Right ventricle myocardium inferior (tissue), 1 donor: ENCODE measurements at regions not wholly inside any gene's neighbourhood (a gene's known extent, or its start where the extent isn't known, plus 50 kb on each side); places are given as distances from the start of the nearest gene placed in this dataset.

ENCODE experiments used
- ATAC-seq: fragments of 200-7000 bp; cut with Tn5 transposase; one replicate; pipeline ENCODE4 v1.9.1; 2020; ENCODE audit warnings: mild to moderate bottlenecking, moderate library complexity
- DNase-seq: peaks from one replicate; pipeline ENCODE4 v3.0.0; 2021; ENCODE audit errors: missing footprints
- intact Hi-C: fragments of 100-400 bp; cut with DNase I; formaldehyde crosslinking; loops from one replicate; pipeline ENCODE4 v1.11.0; 2022
- donor health status: DM: no; HTN: yes; CAD: no; lungs with severe emphysema.

DNA sequence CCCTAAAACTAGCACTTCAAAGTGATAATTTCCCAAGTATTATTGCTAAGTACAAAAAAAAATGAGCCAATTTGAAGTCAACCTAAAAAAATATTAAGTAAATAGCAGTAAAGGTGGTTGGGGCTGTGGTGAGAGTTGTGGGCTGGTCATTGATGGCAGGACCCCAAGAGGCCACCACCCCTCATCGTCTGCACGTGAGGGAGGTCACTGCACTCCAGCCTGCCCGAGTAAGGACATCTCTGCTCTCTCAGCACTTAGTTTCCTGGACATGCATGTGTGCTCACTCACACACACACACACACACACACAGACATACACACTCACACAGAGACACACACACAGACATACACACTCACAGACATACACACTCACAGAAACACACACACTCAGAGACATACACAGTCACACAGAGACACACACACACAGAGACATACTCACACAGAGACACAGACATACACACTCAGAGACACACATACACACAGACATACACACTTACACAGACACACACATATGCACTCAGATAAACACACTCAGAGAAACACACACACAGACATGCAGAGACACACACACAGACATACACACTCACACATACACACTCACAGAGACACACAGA lies 127.2 kb upstream of the SOX1 start:
- no peak for DNase-seq
- intact Hi-C loops, result no loop called here
- ATAC-seq, result no peak

DNA sequence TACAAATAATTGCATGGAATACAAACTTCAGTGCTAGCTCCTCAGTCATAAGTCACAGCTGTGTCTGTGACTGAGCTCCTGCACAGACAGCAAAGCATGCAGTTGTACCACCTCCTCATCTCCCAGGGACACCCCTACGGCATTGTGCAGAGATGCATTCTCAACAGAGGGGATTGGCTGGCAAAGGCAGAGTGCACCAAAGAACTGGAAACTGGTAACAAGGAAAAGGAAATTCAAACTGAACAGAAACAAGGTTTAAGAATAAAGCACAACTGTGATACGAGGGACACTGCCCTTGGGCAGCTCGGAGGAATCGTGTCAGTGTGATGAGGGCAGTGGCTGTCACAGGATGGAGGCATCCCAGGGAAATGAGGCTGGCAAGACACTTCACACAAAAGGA lies 126.1 kb upstream of the SOX1 start:
- intact Hi-C loops, result no loop called here

DNA sequence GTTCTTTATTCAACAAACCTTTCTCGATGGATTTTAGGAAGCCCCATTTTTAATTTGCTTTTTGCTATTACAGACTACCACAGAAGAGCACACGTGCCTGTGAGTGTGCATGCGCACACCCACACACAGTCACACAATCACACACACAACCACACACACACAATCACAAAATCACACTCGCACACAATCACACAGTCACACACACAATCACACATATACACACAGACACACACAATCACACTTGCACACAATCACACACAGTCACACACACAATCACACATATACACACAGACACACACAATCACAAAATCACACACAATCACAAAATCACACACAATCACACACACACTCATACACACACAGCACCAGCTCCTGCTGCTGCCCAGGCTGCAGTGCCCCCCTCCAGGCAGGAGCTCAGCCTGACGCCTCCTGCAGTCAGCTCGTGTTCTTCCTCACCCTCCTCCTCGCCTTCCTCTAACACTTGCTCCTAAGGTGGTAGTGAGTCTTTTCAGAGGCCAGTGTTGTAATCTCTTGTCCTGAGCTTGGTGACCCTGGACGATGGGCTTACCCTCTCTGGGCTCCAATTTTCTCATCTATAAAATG lies 125.0 kb upstream of the SOX1 start:
- intact Hi-C loops, result no loop called here
- ATAC-seq (no peak), DNase-seq (no peak)

More for the DNA sequence above, 126.1 kb upstream of the SOX1 start:
- ATAC-seq, result no peak
- no peak for DNase-seq

DNA sequence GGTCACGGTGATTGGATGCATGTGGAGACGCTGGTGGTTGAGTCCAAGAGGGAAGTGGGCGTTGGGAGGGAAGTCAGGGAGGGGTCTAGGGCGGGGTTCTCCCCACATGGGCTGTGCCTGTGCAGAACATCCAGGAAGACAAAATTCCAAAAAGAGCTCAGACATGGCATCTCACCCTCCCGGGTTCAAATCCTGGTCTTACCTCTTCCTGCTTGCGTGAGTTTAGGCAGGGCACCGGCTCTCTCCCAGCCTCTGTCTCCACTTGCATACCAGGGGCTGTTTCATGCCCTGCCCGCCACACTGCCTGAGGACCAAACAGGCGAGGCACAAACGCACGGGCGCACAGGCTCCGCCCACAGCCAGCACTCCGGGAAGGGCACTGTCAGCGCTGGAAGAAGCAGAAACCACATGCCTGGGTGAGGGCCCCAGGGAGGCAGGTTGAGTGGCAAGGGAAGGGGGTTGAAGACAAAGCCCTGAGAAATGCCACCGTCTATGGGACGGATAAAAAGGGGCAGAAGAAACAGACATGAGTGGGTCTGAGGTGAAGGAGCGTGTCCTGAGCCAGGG lies 123.6 kb upstream of the SOX1 start:
- ATAC-seq (no peak), DNase-seq (no peak)
- intact Hi-C loops, result no loop called here

DNA sequence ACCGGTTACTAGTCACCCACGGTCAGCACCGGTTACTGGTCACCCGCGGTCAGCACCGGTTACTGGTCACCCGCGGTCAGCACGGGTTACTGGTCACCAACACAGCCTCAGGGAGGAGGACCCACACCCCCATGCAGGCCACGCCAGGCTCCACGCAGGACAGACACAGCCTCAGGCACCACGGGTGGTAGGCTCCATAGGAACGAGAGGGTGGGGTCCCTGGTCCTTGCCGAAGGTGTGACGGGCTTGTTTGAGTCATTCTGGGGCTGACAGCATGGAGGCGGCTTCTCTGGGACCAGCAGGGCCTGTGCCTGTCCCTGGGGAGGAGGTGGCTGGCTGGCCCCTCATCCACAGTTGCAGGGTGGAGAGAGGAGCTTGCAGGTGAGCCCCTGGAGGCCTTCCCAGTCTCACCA lies 122.8 kb upstream of the SOX1 start:
- intact Hi-C loops, result no loop called here
- ATAC-seq, result no peak
- DNase-seq, result no peak

DNA sequence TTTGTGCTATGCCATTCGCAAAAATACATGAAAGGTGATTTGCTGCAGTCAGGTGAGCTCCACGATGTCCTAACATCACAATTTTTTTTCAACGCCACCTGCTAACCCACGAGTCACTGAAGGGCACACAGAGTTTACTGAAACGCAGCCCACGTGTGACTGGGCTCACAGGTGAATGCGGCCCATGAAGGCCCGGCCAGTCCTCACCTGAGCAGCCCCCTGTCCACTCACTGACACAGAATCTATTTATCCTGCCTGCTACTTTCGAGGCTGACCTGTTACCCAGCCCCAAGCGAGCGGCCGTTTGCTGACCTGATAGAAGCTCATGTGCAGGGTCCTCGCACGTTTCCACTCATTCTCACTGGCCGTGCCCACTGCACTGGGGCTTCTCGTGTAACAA lies 121.9 kb upstream of the SOX1 start:
- intact Hi-C loops, result no loop called here
- ATAC-seq (no peak), DNase-seq (no peak)

DNA sequence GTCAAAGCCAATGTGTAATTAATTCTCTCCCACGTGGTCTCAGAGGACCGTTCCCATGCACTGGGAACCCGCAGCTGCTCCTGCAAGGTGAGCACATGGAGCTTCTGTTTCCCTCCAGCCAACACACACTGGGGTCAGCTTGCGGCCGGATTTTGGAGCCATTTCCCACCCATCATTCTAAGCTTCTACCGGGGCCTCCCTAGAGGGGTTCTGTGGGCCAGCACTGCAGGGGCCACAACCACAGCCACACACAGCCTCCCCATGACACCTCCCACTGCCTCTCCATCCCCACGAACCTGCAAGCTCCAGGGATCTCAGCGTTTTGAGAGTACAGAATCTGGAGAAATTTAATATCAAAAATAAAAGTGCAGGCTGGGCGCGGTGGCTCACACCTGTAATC lies 120.7 kb upstream of the SOX1 start:
- intact Hi-C loops, result no loop called here
- no peak for ATAC-seq
- DNase-seq, result no peak

DNA sequence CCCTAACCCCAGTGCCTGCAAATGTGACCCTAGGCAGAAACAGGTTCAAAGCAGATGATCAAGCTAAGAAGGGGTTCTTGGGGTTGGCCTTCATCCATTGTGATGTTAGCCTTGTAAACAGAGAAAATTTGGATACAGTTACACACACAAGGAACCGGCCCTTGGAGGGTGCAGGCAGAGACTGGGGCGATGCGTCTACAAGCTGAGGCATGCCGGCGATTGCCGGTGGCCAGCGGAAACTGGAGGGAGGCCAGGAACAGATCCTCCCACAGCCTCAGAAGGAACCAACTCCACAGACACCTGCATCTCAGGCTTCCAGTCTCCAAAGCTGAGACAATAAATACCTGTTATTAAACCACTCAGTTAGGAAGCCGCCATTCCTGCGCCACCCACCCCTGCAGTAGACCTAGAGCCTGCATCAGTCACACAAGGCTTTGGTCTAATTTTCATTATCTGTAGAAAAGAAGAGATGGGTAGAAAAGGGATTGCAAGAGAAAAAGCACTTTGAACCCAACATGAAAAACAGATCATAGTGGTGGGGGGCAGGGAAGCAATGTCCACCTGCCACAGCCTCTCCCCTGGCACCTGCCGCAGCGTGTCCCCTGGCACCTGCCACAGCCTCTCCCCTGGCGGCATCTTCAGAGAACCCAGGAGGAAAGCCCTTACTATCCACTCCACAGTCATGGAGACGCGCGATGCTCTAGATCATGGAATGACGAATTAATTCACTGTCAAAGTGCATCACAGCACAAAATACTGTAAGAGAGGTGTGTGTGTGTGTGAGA lies 119.7 kb upstream of the SOX1 start:
- intact Hi-C loops, result no loop called here
- DNase-seq, result no peak

DNA sequence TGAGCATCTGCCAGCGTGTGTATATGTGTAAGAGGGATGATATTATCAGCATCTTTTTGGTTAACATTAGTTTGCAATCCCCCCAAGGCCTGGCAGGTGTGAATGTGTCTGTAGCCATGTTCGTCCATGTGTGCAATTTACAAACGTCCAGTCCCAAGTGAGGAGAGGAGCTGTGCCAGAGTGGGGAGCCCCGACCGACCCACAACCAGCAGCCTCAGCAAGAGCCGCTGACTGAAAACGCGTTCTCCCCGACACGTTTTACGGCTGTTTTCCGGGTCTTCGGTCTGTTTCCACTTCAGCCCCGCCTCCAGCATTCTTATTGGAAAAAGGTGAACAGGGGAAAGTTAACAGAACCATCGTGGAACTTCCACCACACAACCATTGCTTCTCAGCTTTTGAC lies 119.1 kb upstream of the SOX1 start:
- ATAC-seq (no peak), DNase-seq (no peak)
- intact Hi-C loops, result no loop called here

More for the DNA sequence above, 119.7 kb upstream of the SOX1 start:
- no peak for ATAC-seq

DNA sequence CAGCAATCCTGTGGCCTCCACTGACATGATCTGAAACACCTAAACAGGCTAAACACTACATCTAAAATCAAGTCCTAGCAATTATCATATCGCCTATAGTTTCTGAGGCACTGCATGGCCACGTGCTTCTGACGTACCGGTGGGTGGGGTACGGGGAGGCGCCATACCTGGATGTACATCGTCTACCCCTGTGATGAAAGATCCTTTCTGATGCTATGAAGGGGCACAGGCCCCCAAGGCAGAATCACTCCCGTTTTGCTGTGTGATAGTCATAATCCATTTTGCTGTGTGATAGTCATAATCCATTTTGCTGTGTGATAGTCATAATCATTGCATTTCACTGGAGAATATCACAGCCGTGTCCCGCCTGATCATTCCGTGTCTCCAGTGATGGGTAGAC lies 118.7 kb upstream of the SOX1 start:
- no peak for ATAC-seq
- intact Hi-C loops, result no loop called here

DNA sequence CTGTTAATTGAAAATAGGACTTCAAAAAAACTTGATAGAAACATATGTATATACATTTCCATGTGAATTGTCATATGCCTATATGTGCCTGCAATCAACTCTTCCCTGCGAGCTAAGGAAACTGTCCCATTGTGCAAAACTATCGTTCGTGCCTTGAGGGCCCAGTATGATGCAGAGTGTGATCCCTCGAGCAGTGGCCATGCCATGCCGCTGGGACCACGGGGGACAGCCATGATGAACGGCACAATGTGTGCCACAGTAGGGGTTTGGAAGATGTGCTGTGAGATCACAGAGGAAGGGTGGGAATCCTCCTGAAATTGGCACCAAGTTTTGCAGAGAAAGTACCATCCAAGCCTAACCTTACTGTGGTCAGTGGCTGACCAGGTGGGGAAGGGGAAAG lies 118.1 kb upstream of the SOX1 start:
- ATAC-seq (no peak), DNase-seq (no peak)

More for the DNA sequence above, 118.7 kb upstream of the SOX1 start:
- DNase-seq, result no peak

DNA sequence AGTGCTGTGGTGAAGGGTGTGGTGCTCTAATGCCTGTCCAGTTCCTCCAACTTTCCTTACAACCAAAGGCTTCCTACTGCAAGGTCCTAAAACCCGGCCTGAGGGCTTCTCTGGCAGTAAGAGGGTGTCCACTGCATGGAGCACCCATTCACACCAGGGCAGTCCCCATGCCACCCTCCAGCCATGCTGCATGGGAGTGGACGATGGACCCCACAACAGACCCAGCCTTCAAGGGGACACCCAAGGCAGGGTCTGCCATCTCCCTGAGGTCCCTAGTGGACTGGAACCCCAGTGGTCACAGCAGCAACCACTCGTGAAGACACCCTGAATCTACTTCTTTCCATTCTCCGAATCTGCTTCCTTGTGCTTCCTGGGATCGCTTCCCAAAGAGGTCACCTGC lies 117.6 kb upstream of the SOX1 start:
- ATAC-seq (no peak), DNase-seq (no peak)
- intact Hi-C loops, result no loop called here

More for the DNA sequence above, 118.1 kb upstream of the SOX1 start:
- intact Hi-C loops, result no loop called here

DNA sequence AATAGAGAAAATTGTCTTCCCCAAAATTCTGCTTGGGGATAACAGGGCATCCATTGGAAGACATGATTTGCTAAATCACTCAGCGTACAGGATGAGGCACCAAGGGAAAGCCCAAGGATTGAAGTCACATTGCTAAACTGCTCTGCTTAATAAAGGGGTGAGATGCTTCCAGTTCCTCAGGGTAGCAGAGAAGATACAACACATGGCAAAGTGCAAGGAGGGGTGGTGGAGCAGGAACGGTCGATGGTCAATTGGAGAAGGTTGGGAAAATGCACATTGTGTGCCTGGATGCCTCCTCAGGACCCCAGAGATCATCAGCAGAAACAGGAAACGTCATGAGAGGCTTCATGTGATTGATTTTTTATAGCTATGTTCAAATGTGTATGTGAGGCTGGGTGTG lies 116.3 kb upstream of the SOX1 start:
- DNase-seq (no peak), ATAC-seq (no peak)
- intact Hi-C loops, result no loop called here

DNA sequence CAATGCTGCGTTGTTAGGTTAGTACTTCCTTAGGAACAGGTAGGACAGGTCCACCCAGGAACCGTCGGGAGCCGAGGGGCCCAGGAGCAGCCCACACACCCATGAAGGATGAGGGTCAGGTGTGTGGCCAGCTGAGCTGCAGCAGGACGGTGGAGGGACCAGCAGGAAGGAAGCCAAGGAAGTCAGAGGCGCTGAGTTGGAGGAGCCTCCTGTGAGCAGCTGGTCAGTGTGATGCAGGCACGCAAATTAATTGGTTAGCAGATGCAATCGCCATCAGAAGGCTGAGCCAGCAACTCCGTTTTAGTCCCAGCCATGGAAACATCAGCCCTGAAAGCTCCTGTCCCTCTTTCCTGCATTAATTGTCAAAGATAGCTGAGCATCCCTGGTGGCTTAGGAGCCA lies 114.9 kb upstream of the SOX1 start:
- intact Hi-C loops, result no loop called here
- ATAC-seq, result no peak
- DNase-seq, result no peak

DNA sequence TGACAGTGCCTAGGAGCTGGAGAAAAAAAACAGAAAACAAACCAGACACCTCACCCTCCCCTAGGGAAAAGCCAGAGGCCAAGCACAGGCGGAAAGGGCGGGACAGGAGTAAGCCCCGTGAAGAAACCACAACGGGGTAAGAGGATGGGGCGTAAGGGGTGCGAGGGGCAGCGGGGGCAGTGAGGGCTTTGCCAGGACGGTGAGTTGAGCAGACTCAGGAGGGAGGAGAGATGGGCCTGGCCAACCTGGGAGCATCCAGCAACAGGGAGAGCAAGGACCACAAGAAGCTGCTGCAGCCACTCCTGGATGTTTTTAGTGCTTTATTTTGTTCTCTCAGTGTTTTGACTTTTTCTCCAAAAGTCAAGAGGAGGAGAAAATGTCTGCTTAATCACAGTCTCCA lies 114.1 kb upstream of the SOX1 start:
- intact Hi-C loops, result no loop called here
- DNase-seq, result no peak
- no peak for ATAC-seq

DNA sequence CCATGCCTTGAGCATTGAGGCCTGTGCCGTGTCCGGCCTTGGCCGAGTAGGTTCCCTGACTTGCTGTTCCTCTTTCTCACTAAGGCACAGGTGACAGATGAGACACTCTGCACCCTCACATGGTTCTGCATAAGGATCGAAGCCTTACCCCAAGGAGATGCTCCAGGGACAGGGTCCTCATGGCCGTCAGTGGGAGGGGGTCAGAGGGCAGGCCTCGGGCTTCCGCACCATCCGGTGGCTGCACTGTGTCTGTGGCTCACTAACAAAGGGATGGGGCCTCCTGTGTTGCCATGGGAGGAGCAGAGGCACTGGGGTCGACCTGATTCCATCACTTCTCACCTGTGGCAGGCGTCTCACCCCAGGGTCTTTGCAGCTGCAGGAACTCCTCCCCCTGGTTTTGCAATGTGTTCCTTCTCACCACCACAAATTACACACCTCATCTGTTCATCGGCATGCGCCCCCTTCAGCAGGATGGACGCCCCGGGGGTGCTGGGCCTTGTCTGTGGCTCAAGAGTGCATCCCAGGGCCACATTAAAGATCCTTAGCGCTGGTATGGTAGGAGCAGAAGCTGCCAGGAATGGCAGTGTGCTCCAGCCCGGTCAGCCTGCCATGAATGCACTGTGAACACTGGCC lies 113.3 kb upstream of the SOX1 start:
- intact Hi-C loops, result no loop called here

DNA sequence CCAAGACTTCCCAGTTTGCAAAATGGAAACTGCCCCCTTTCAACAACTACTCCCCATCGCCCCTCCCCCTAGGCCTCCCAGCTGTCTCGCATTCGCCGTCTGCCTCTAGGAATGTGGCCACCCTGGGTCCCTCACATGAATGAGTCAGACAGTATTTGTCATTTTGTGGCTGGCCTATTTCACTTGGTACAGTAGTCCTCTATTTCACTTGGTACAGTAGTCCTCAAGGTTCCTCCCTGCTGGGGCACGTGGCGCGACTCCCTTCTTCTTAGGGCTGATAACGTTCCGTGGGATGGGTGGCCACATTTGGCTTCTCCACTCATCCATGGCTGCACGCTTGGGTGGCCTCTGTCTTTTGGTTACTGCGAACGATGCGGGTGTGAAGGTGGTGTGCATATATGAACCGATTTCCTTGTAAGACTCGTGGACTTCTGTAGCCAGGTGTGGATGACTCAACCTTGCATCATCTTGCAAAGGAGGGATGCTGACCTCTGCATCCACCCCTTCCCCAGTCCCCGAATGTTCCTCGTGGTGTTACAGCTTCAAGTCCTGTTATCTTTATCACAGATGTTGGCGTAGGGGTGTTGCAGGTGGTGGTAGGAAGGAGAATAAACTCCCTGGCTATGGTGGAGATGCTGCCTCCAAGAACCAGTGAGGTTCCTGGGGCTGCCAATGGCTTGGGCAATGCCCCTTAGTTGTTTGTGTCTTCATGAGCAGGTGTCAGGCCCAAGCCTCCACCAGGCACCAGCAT lies 112.1 kb upstream of the SOX1 start:
- no peak for ATAC-seq
- DNase-seq, result no peak
- intact Hi-C loops, result no loop called here

More for the DNA sequence above, 113.3 kb upstream of the SOX1 start:
- no peak for ATAC-seq
- no peak for DNase-seq

DNA sequence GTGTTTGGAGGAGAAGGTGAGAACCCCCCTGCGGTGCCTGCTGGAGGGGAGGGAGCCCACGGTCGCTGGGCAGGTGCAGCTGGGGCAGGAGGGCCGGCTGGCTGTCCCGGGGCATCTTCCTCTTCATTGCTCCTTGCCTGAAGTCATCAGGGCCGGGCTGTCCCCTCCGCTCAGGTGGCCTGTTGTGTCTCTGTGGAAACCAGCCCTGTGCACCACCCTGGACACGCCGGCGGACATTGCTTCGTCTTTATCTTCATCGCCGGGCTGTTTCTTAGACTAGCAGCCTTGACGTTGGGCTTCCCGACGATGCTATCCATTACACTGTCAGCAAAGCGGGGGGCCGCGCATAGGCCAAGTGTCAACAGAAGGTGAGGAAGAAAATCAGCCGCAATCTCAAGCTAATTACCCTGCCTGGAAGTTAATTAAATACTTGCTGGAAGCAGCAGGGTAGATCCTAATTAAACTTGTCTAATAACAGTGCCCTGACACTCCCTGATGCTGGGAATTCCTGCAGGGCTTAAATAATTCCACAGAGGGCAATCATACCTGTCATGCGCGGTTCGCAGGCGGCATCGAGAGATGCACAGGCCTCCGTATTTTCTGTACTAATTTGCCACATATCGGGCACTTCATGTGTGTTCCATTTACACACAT lies 111.4 kb upstream of the SOX1 start:
- DNase-seq, result no peak
- intact Hi-C loops, result no loop called here
- ATAC-seq, result no peak
